Fibroblast of the conjunctiva (primary cell): ENCODE measurements at regions not wholly inside any gene's neighbourhood (a gene's known extent, or its start where the extent isn't known, plus 50 kb on each side); places are given as distances from the start of the nearest gene placed in this dataset.
A peak's percentile ranks its signal among the peaks of the same experiment; 100 is the strongest.
"Not testable (repeated sequence)": the region's sequence is repeated elsewhere in the genome, so short reads cannot be mapped to it uniquely, and the experiment has no call there.

Experiments
- DNase-seq: peaks from one replicate; pipeline ENCODE4 v3.0.0-alpha.2; 2010; ENCODE audit warnings: low read depth

- DNase-seq = peak; percentile 68
Observed at GRCh38 chr1:85520826-85521820, 56.2 kb upstream of the DDAH1 start.

- not testable (repeated sequence) for DNase-seq
Observed at GRCh38 chr1:85522458-85522857, 57.5 kb upstream of the DDAH1 start.

DNA sequence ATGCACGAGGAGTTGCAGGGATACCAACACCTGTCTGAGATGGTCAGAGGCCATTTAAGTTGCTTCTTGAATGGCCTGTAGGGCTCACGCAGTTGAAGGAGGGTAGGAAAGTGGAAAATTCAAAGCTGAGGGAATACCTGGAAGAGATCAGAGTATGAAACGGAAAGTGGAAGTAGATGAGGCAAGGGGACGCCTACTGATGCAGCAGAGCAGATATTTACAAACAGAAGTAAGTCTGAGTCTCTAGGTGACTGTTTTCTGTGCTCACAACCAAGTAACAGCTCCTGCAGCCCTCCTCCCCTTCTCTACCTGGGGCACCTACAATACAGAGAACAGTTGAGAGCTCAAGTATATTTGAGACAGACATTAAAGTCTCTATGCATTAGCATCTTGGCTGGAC is 57.5 kb upstream of the CCN1 start:
- not testable (repeated sequence) for DNase-seq

GRCh38 chr1:85524281-85524886 is 56.2 kb upstream of the CCN1 start:
- DNase-seq = peak; percentile 26

GRCh38 chr1:85525591-85525991 is 55.0 kb upstream of the CCN1 start:
- DNase-seq = not testable (repeated sequence)

DNA sequence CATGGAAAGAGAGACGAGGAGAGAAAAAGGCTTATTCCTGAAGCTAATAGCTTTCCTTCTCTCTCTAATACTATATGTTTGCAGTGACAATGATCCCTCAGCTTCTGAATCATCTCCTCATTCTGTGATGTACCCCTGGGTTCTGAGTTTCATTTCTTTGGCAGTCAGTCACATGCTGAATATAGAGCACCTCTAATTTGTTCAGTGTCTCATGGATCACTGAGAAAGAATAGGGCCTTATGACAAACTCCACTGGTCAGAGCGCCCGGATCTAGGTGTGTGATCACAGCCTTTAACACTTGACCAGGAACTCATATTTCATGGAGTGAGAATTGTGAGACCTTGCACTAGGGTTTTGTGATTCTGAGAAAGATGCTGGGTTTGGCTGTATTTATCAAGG is 54.3 kb upstream of the CCN1 start:
- not testable (repeated sequence) for DNase-seq

- DNase-seq = peak; percentile 41
Observed at GRCh38 chr1:85527145-85527544, 53.4 kb upstream of the CCN1 start.
